HepG2 (cell line): ENCODE measurements at regions not wholly inside any gene's neighbourhood (a gene's known extent, or its start where the extent isn't known, plus 50 kb on each side); places are given as distances from the start of the nearest gene placed in this dataset.

ENCODE experiments used
- ATAC-seq: fragments of 200-7000 bp; cut with Tn5 transposase; 3 replicates; pipeline ENCODE4 v1.9.1; 2020; ENCODE audit warnings: mild to moderate bottlenecking, moderate library complexity
- BruUV-seq: library from RNA; stranded (reverse); fragments of 400-500 nt; replicated peaks from 2 replicates; lab custom pipeline; 2021; lab: Mats Ljungman, UMichigan
- CTCF ChIA-PET: fragments of 300-600 bp; formaldehyde crosslinking; extraction: SDS; loops from one replicate; lab custom pipeline; 2021; ENCODE audit warnings: low total read pairs, inconsistent platforms, low intra/inter-chr PET ratio; lab: Yijun Ruan, JAX
- POLR2A ChIA-PET: fragments of 350-600 bp; sonication (Branson Sonifier 250); formaldehyde crosslinking; loops from one replicate; lab custom pipeline; 2020; ENCODE audit warnings: antibody characterized with exemption, inconsistent platforms; lab: Yijun Ruan, JAX
- DNase-seq: peaks from one replicate; pipeline ENCODE4 v3.0.0-alpha.2; 2015; ENCODE audit warnings: low spot score
- FAIRE-seq: peaks from 3 replicates; lab custom pipeline; 2011; peaks lifted over from hg19 to GRCh38; lab: Jason Lieb, UNC
- H2AFZ ChIP-seq: one replicate; pipeline ENCODE4 v1.6.1; 2011; ENCODE audit warnings: low read length, inconsistent platforms
- H3K27ac ChIP-seq: fragments of 300-600 bp; 3 replicates; pipeline ENCODE4 v1.8.0; 2011; ENCODE audit warnings: mixed run types, mild to moderate bottlenecking, mixed read lengths, low read length, inconsistent platforms; ENCODE audit not compliant: insufficient read depth; ENCODE audit errors: extremely low read length
- H3K27me3 ChIP-seq, 2 experiments: fragments of 200-600 bp in 1 of 2; 2 replicates in 1 of 2; 3 replicates in 1 of 2; pipeline versions ENCODE4 v1.6.0 to v1.8.0; 2011; ENCODE audit warnings: low read length in 2 of 2, mild to moderate bottlenecking in 2 of 2, moderate library complexity in 2 of 2, inconsistent platforms in 1 of 2; ENCODE audit not compliant: insufficient read depth in 2 of 2, control insufficient read depth in 1 of 2
- H3K36me3 ChIP-seq, 2 experiments: fragments of 200-600 bp in 1 of 2; replicated peaks in 1 of 2; 2 replicates in 1 of 2; 3 replicates in 1 of 2; pipeline versions ENCODE4 v1.5.1 to v1.8.0; 2011; ENCODE audit warnings: low read length in 2 of 2, inconsistent platforms in 1 of 2; ENCODE audit not compliant: insufficient read depth in 2 of 2, control insufficient read depth in 1 of 2
- H3K4me1 ChIP-seq: 2 replicates; pipeline ENCODE4 v1.5.1; 2012; ENCODE audit warnings: low read length, inconsistent platforms; ENCODE audit not compliant: insufficient read depth
- H3K4me2 ChIP-seq: 2 replicates; pipeline ENCODE4 v1.6.0; 2011; ENCODE audit warnings: low read depth, low read length, inconsistent platforms
- H3K4me3 ChIP-seq, 3 experiments: fragments of 200-600 bp in 1 of 3; sonication (generic), shearing (Covaris generic) in 1 of 3; replicated peaks in 1 of 3; 2 replicates each; pipeline ENCODE4 v1.5.1; 2011 to 2016; ENCODE audit warnings: low read length in 3 of 3, inconsistent platforms in 2 of 3, low read depth in 2 of 3, mild to moderate bottlenecking in 2 of 3, control low read depth in 1 of 3, mixed read lengths in 1 of 3; ENCODE audit not compliant: insufficient read depth in 1 of 3
- H3K79me2 ChIP-seq: one replicate; pipeline ENCODE4 v1.6.1; 2011; ENCODE audit warnings: low read length, inconsistent platforms; ENCODE audit not compliant: insufficient read depth
- H3K9ac ChIP-seq: 2 replicates; pipeline ENCODE4 v1.6.0; 2011; ENCODE audit warnings: mild to moderate bottlenecking, low read depth, low read length, inconsistent platforms; ENCODE audit not compliant: insufficient read depth
- H3K9me3 ChIP-seq: 2 replicates; pipeline ENCODE4 v1.5.1; 2012; ENCODE audit warnings: mild to moderate bottlenecking, low read length
- H4K20me1 ChIP-seq: 2 replicates; pipeline ENCODE4 v1.6.0; 2011; ENCODE audit warnings: inconsistent platforms, mild to moderate bottlenecking, low read length, moderate library complexity; ENCODE audit not compliant: insufficient read depth
- ARNTL ChIP-seq: sonication (generic); formaldehyde crosslinking; IDR thresholded peaks from 2 replicates; pipeline ENCODE4 v1.4.0; 2020; ENCODE audit warnings: mild to moderate bottlenecking, missing genetic modification reagents
- ESRRA ChIP-seq: sonication (generic); formaldehyde crosslinking; IDR thresholded peaks from 2 replicates; pipeline ENCODE4 v1.5.1; 2020; ENCODE audit warnings: mild to moderate bottlenecking, low read depth, missing genetic modification reagents
- MAFK ChIP-seq, 2 experiments: IDR thresholded peaks in 1 of 2; conservative IDR thresholded peaks in 1 of 2; 2 replicates each; pipeline ENCODE4 v1.6.1; 2011; ENCODE audit warnings: improper control_type of control experiment in 2 of 2, low read length in 2 of 2
- MNT ChIP-seq: fragments of 450-650 bp; IDR thresholded peaks from 2 replicates; pipeline ENCODE4 v1.6.1; 2016
- NBN ChIP-seq: fragments of 450-650 bp; conservative IDR thresholded peaks from 2 replicates; pipeline ENCODE4 v1.6.1; 2017
- NFRKB ChIP-seq: fragments of 450-650 bp; IDR thresholded peaks from 2 replicates; pipeline ENCODE4 v1.6.1; 2017
- RARA ChIP-seq: IDR thresholded peaks from 2 replicates; pipeline ENCODE4 v1.6.1; 2016; ENCODE audit warnings: missing genetic modification reagents, missing compliant biosample characterization
- RCOR2 ChIP-seq: IDR thresholded peaks from 2 replicates; pipeline ENCODE4 v1.6.1; 2016; ENCODE audit warnings: missing biosample characterization, missing genetic modification reagents
- SUZ12 ChIP-seq: fragments of 150-350 bp; IDR thresholded peaks from 2 replicates; pipeline ENCODE4 v1.6.1; 2014; ENCODE audit warnings: low read depth, low read length
- ZBTB3 ChIP-seq: sonication (generic); formaldehyde crosslinking; IDR thresholded peaks from 2 replicates; pipeline ENCODE4 v1.4.0; 2020; ENCODE audit warnings: low read depth, mild to moderate bottlenecking, moderate library complexity, missing genetic modification reagents, borderline replicate concordance
- ZMYM2 ChIP-seq: sonication (generic); formaldehyde crosslinking; IDR thresholded peaks from 2 replicates; pipeline ENCODE4 v1.8.0; 2022; ENCODE audit warnings: mild to moderate bottlenecking, missing genetic modification reagents
- ZNF101 ChIP-seq: sonication (generic); formaldehyde crosslinking; IDR thresholded peaks from 2 replicates; pipeline ENCODE4 v1.4.0; 2020; ENCODE audit warnings: mild to moderate bottlenecking, low read depth, missing genetic modification reagents, borderline replicate concordance
- ZNF354B ChIP-seq: sonication (generic); formaldehyde crosslinking; IDR thresholded peaks from 2 replicates; pipeline ENCODE4 v1.8.0; 2022; ENCODE audit warnings: mild to moderate bottlenecking, missing genetic modification reagents
- ZNF639 ChIP-seq: conservative IDR thresholded peaks from 2 replicates; pipeline ENCODE4 v1.6.1; 2018; ENCODE audit warnings: missing genetic modification reagents
- ZNF703 ChIP-seq: sonication (generic); formaldehyde crosslinking; IDR thresholded peaks from 2 replicates; pipeline ENCODE4 v1.5.1; 2020; ENCODE audit warnings: missing genetic modification reagents, mild to moderate bottlenecking, moderate library complexity, borderline replicate concordance
- WGBS: methylation state at CpG from one replicate; pipeline ENCODE4 v1.1.6; 2017; ENCODE audit warnings: low lambda C conversion rate; 5-methylcytosine and 5-hydroxymethylcytosine counted together
- in situ Hi-C: cut with HindIII; loops from 2 replicates; pipeline ENCODE4 v1.10.0; 2017; ENCODE audit warnings: low pct_unique_long_range_greater_than_20kb; ENCODE audit not compliant: extremely low pct_ligation_motif_present
- intact Hi-C: fragments of 100-400 bp; cut with micrococcal nuclease; formaldehyde crosslinking; loops from one replicate; pipeline ENCODE4 v1.10.0; 2022; ENCODE audit not compliant: unreplicated experiment
- TF ChIP-seq, protein P1 (sequence below): sonication (generic); formaldehyde crosslinking; IDR thresholded peaks from 2 replicates; pipeline ENCODE4 v1.4.0; 2020; ENCODE audit warnings: mild to moderate bottlenecking, low read depth, missing genetic modification reagents
- TF ChIP-seq, protein P2 (sequence below): sonication (generic); formaldehyde crosslinking; IDR thresholded peaks from 2 replicates; pipeline ENCODE4 v1.4.0; 2020; ENCODE audit warnings: mild to moderate bottlenecking, missing genetic modification reagents

- H3K9ac ChIP-seq = no peak overlapping the region
- 0% methylated on average over 2 of the region's 2 CpGs for WGBS
- H3K4me1 ChIP-seq = no peaks in the 10 kb centered on the region
- CTCF ChIA-PET = no interaction called here
- in situ Hi-C loops = no loop called here
- peak; percentile 3 for DNase-seq
- no peaks in the 10 kb centered on the region; the same call in 1 of the 2 replicates for H3K9me3 ChIP-seq
- H3K4me2 ChIP-seq = no peak overlapping the region
- TF ChIP-seq ZNF354B (CRISPR knock-in tag) (no peak), MNT (no peak), MAFK (conservative IDR thresholded peaks at IDR 0.05 in 1 of 2, IDR thresholded peaks at IDR 0.05 in 1 of 2; ENCODE audit: low read length in 2 of 2) (no peak), ESRRA (CRISPR knock-in tag) (no peak), ZNF703 (CRISPR knock-in tag) (no peak), RCOR2 (CRISPR knock-in tag) (no peak)
- TF ChIP-seq, protein P1, sequence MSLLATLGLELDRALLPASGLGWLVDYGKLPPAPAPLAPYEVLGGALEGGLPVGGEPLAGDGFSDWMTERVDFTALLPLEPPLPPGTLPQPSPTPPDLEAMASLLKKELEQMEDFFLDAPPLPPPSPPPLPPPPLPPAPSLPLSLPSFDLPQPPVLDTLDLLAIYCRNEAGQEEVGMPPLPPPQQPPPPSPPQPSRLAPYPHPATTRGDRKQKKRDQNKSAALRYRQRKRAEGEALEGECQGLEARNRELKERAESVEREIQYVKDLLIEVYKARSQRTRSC = no peak
- TF ChIP-seq, all 625 proteins: peak for 0
- Histone ChIP-seq H3K27me3 (no peaks in the 10 kb centered on the region), H2AFZ (no peak overlapping the region), H3K4me3 (no peak overlapping the region), H3K36me3 (no peaks in the 10 kb centered on the region), H3K27ac (no peak overlapping the region), H3K79me2 (no peaks in the 10 kb centered on the region), H4K20me1 (no peaks in the 10 kb centered on the region)
- peak; percentile 81 for ATAC-seq
- FAIRE-seq = no peak
- intact Hi-C loops = no loop called here
- no TSS peak for BruUV-seq
- POLR2A ChIA-PET = no interaction called here
Measured at GRCh38 chr3:153572654-153573053, 410.6 kb downstream of the RAP2B start.

GRCh38 chr3:153573481-153573880 lies 411.5 kb downstream of the RAP2B start:
- no peaks in the 10 kb centered on the region for H3K79me2 ChIP-seq
- no peak for FAIRE-seq
- intact Hi-C loops = no loop called here
- H3K9ac ChIP-seq = no peak overlapping the region
- H3K4me2 ChIP-seq = no peak overlapping the region
- no peak overlapping the region for H3K4me3 ChIP-seq
- CTCF ChIA-PET = no interaction called here
- no peaks in the 10 kb centered on the region for H3K27me3 ChIP-seq
- no peaks in the 10 kb centered on the region for H4K20me1 ChIP-seq
- H3K9me3 ChIP-seq = no peaks in the 10 kb centered on the region; the same call in 1 of the 2 replicates
- no peak overlapping the region for H3K27ac ChIP-seq
- no peak for DNase-seq
- no TSS peak for BruUV-seq
- WGBS = 0% methylated on average over 2 of the region's 2 CpGs
- POLR2A ChIA-PET = no interaction called here
- in situ Hi-C loops = no loop called here
- no peak overlapping the region for H2AFZ ChIP-seq
- no peaks in the 10 kb centered on the region for H3K36me3 ChIP-seq
- no peak for ATAC-seq
- H3K4me1 ChIP-seq = no peaks in the 10 kb centered on the region
- TF ChIP-seq ZNF639 (CRISPR knock-in tag) (no peak), NBN (no peak), ZBTB3 (CRISPR knock-in tag) (no peak), MAFK (conservative IDR thresholded peaks at IDR 0.05 in 1 of 2, IDR thresholded peaks at IDR 0.05 in 1 of 2; ENCODE audit: low read length in 2 of 2) (no peak), SUZ12 (no peak), RARA (CRISPR knock-in tag) (no peak), ZMYM2 (CRISPR knock-in tag) (no peak), ZNF101 (CRISPR knock-in tag) (no peak), ARNTL (no peak), NFRKB (no peak)
- TF ChIP-seq, protein P2, sequence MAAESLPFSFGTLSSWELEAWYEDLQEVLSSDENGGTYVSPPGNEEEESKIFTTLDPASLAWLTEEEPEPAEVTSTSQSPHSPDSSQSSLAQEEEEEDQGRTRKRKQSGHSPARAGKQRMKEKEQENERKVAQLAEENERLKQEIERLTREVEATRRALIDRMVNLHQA = no peak
